Peyer's patch (tissue), 4 donors: ENCODE measurements at regions not wholly inside any gene's neighbourhood (a gene's known extent, or its start where the extent isn't known, plus 50 kb on each side); places are given as distances from the start of the nearest gene placed in this dataset.

ENCODE experiments used
- DNase-seq, 3 donors: peaks; one replicate each; pipeline ENCODE4 v3.0.0-alpha.2; 2017 to 2019
- H3K27ac ChIP-seq, 4 donors: fragments of 200-600 bp; sonication (generic); one replicate each; pipeline ENCODE4 v1.5.1; 2016 to 2019
- H3K27me3 ChIP-seq, 2 donors: fragments of 200-600 bp; sonication (generic); one replicate each; pipeline ENCODE4 v1.5.1; 2019
- H3K36me3 ChIP-seq, 3 donors: fragments of 200-600 bp; sonication (generic); one replicate each; pipeline ENCODE4 v1.5.1; 2016 to 2019
- H3K4me1 ChIP-seq, 4 donors: fragments of 200-600 bp; sonication (generic); one replicate each; pipeline ENCODE4 v1.5.1; 2016 to 2019
- H3K4me3 ChIP-seq, 4 donors: fragments of 200-600 bp; sonication (generic); 1 replicate in 3 of 4; 2 replicates in 1 of 4; pipeline ENCODE4 v1.5.1; 2016 to 2019; ENCODE audit warnings: mild to moderate bottlenecking in 1 of 4
- H3K9me3 ChIP-seq, 4 donors: fragments of 200-600 bp; sonication (generic); one replicate each; pipeline ENCODE4 v1.5.1; 2016 to 2019; ENCODE audit warnings: mild to moderate bottlenecking in 1 of 4
- POLR2A ChIP-seq, 2 donors: fragments of 450-650 bp; IDR thresholded peaks; one replicate each; pipeline ENCODE4 v1.5.1; 2017; ENCODE audit warnings: antibody characterized with exemption in 2 of 2, mild to moderate bottlenecking in 2 of 2, moderate library complexity in 2 of 2
- TF ChIP-seq, protein P1 (sequence below), 6 experiments: fragments of 450-650 bp in 4 of 6; fragments of 200-600 bp in 2 of 6; sonication (generic) in 1 of 6; IDR thresholded peaks; one replicate each; pipeline ENCODE4 v1.5.1; 2017 to 2019; ENCODE audit warnings: antibody characterized with exemption in 6 of 6, mild to moderate bottlenecking in 3 of 6, moderate library complexity in 1 of 6

GRCh38 chr6:100322886-100323285 lies 141.8 kb downstream of the SIM1 start:
- DNase-seq = no peak
- no peak overlapping the region for H3K27ac ChIP-seq
- TF ChIP-seq, protein P1, sequence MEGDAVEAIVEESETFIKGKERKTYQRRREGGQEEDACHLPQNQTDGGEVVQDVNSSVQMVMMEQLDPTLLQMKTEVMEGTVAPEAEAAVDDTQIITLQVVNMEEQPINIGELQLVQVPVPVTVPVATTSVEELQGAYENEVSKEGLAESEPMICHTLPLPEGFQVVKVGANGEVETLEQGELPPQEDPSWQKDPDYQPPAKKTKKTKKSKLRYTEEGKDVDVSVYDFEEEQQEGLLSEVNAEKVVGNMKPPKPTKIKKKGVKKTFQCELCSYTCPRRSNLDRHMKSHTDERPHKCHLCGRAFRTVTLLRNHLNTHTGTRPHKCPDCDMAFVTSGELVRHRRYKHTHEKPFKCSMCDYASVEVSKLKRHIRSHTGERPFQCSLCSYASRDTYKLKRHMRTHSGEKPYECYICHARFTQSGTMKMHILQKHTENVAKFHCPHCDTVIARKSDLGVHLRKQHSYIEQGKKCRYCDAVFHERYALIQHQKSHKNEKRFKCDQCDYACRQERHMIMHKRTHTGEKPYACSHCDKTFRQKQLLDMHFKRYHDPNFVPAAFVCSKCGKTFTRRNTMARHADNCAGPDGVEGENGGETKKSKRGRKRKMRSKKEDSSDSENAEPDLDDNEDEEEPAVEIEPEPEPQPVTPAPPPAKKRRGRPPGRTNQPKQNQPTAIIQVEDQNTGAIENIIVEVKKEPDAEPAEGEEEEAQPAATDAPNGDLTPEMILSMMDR (IDR thresholded peaks at IDR 0.05) = no peak
- TF ChIP-seq POLR2A (IDR thresholded peaks at IDR 0.05) = no peak
- no peaks in the 10 kb centered on the region for H3K36me3 ChIP-seq
- H3K9me3 ChIP-seq = no peaks in the 10 kb centered on the region
- H3K4me3 ChIP-seq = no peak overlapping the region
- H3K27me3 ChIP-seq = no peaks in the 10 kb centered on the region
- H3K4me1 ChIP-seq = no peaks in the 10 kb centered on the region

DNA sequence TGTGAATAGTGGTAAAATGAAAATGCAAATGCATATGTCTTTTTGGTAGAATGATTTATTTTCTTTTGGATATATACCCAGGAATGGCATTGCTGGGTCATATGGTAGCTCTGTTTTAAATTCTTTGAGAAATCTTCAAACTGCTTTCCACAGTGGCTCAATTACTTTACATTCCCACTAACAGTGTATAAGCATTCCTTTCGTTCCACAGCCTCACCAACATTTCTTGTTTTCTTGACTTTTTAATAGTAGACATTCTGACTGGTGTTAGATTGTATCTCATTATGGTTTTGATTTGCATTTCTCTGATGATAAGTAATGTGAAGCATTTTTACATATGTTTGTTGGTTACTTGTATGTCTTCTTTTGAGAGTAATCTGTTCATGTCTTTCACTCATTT lies 144.0 kb downstream of the SIM1 start:
- no peak overlapping the region for H3K27ac ChIP-seq
- no peaks in the 10 kb centered on the region for H3K4me1 ChIP-seq
- TF ChIP-seq, protein P1 (IDR thresholded peaks at IDR 0.05) = no peak
- no peak for TF ChIP-seq POLR2A (IDR thresholded peaks at IDR 0.05)
- H3K9me3 ChIP-seq = no peaks in the 10 kb centered on the region
- H3K27me3 ChIP-seq = no peaks in the 10 kb centered on the region
- H3K36me3 ChIP-seq = no peaks in the 10 kb centered on the region
- no peak for DNase-seq
- no peak overlapping the region for H3K4me3 ChIP-seq

- TF ChIP-seq, protein P1 (IDR thresholded peaks at IDR 0.05) = no peak
- TF ChIP-seq POLR2A (IDR thresholded peaks at IDR 0.05) = no peak
- H3K27me3 ChIP-seq = no peaks in the 10 kb centered on the region
- H3K9me3 ChIP-seq = no peaks in the 10 kb centered on the region
- no peak overlapping the region for H3K27ac ChIP-seq
- no peaks in the 10 kb centered on the region for H3K36me3 ChIP-seq
- no peak for DNase-seq
- no peak overlapping the region for H3K4me3 ChIP-seq
- no peaks in the 10 kb centered on the region for H3K4me1 ChIP-seq
Measured at GRCh38 chr6:100317031-100317430, 147.7 kb downstream of the SIM1 start.

GRCh38 chr6:100314186-100314585 lies 150.5 kb downstream of the SIM1 start:
- TF ChIP-seq, protein P1 (IDR thresholded peaks at IDR 0.05) = no peak
- TF ChIP-seq POLR2A (IDR thresholded peaks at IDR 0.05) = no peak
- Histone ChIP-seq H3K27ac (no peak overlapping the region), H3K27me3 (no peaks in the 10 kb centered on the region)

GRCh38 chr6:100311707-100312251 lies 152.9 kb downstream of the SIM1 start:
- Histone ChIP-seq H3K27me3 (no peaks in the 10 kb centered on the region), H3K36me3 (no peaks in the 10 kb centered on the region), H3K9me3 (no peaks in the 10 kb centered on the region), H3K27ac (no peak overlapping the region), H3K4me3 (no peak overlapping the region), H3K4me1 (no peaks in the 10 kb centered on the region)
- no peak for DNase-seq
- no peak for TF ChIP-seq POLR2A (IDR thresholded peaks at IDR 0.05)
- TF ChIP-seq, protein P1 (IDR thresholded peaks at IDR 0.05) = no peak

More at GRCh38 chr6:100314186-100314585, 150.5 kb downstream of the SIM1 start:
- Histone ChIP-seq H3K4me3 (no peak overlapping the region), H3K4me1 (no peaks in the 10 kb centered on the region), H3K9me3 (no peaks in the 10 kb centered on the region), H3K36me3 (no peaks in the 10 kb centered on the region)
- no peak for DNase-seq

- Histone ChIP-seq H3K27ac (no peak overlapping the region), H3K9me3 (no peaks in the 10 kb centered on the region), H3K27me3 (no peaks in the 10 kb centered on the region), H3K4me3 (no peak overlapping the region), H3K4me1 (no peaks in the 10 kb centered on the region), H3K36me3 (no peaks in the 10 kb centered on the region)
- DNase-seq = no peak
- TF ChIP-seq POLR2A (IDR thresholded peaks at IDR 0.05) = no peak
- TF ChIP-seq, protein P1 (IDR thresholded peaks at IDR 0.05) = no peak
Measured at GRCh38 chr6:100309174-100309573, 155.5 kb downstream of the SIM1 start.
